GM12878 (cell line): ENCODE measurements at regions not wholly inside any gene's neighbourhood (a gene's known extent, or its start where the extent isn't known, plus 50 kb on each side); places are given as distances from the start of the nearest gene placed in this dataset.

ENCODE experiments used
- ATAC-seq: fragments of 200-7000 bp; cut with Tn5 transposase; 3 replicates; pipeline ENCODE4 v1.9.1; 2020; ENCODE audit warnings: mild to moderate bottlenecking, moderate library complexity
- BruUV-seq: library from RNA; stranded (reverse); fragments of 400-500 nt; replicated peaks from 2 replicates; lab custom pipeline; 2021; lab: Mats Ljungman, UMichigan
- CTCF ChIA-PET: fragments of 300-600 bp; sonication (Branson Sonifier 250); formaldehyde crosslinking; extraction: SDS; loops from one replicate; lab custom pipeline; 2021; ENCODE audit warnings: inconsistent platforms; lab: Yijun Ruan, JAX
- POLR2A ChIA-PET: fragments of 350-600 bp; formaldehyde crosslinking; extraction: SDS; loops from one replicate; lab custom pipeline; 2021; ENCODE audit warnings: inconsistent platforms; lab: Charles Lee
- RAD21 ChIA-PET: fragments of 300-600 bp; sonication (Branson Sonifier 250); formaldehyde crosslinking; loops from one replicate; lab custom pipeline; 2023; ENCODE audit warnings: antibody characterized with exemption; ENCODE audit not compliant: unreplicated experiment; lab: Charles Lee
- SMC1A ChIA-PET: fragments of 300-600 bp; sonication (Branson Sonifier 250); formaldehyde crosslinking; loops from one replicate; lab custom pipeline; 2023; ENCODE audit not compliant: unreplicated experiment, uncharacterized antibody; lab: Charles Lee
- DNase-seq: peaks from one replicate; pipeline ENCODE4 v3.0.0-alpha.2; 2011; ENCODE audit warnings: low read depth, low spot score
- FAIRE-seq: peaks from 3 replicates; lab custom pipeline; 2011; peaks lifted over from hg19 to GRCh38; lab: Jason Lieb, UNC
- H2AFZ ChIP-seq: 2 replicates; pipeline ENCODE4 v1.6.0; 2011; ENCODE audit warnings: low read depth, low read length, control low read depth; ENCODE audit not compliant: control insufficient read depth
- H3K27ac ChIP-seq: 2 replicates; pipeline ENCODE4 v1.5.1; 2011; ENCODE audit warnings: control low read depth; ENCODE audit not compliant: control insufficient read depth, insufficient read depth
- H3K27me3 ChIP-seq, 2 experiments: replicated peaks in 1 of 2; 2 replicates each; pipeline versions ENCODE4 v1.6.0 to v1.6.1; 2011; ENCODE audit warnings: low read length in 1 of 2; ENCODE audit not compliant: control insufficient read depth in 2 of 2, insufficient read depth in 2 of 2
- H3K36me3 ChIP-seq, 2 experiments: 2 replicates each; pipeline ENCODE4 v1.5.1; 2011; ENCODE audit warnings: low read length in 1 of 2; ENCODE audit not compliant: control insufficient read depth in 2 of 2, insufficient read depth in 2 of 2
- H3K4me1 ChIP-seq: 2 replicates; pipeline ENCODE4 v1.6.1; 2011; ENCODE audit warnings: mild to moderate bottlenecking, low read length, moderate library complexity, mixed read lengths; ENCODE audit not compliant: control insufficient read depth, insufficient read depth
- H3K4me2 ChIP-seq: 2 replicates; pipeline ENCODE4 v1.6.0; 2011; ENCODE audit warnings: control low read depth; ENCODE audit not compliant: control insufficient read depth, insufficient read depth
- H3K4me3 ChIP-seq: fragments of 200-600 bp; sonication (generic); 2 replicates; pipeline ENCODE4 v1.5.1; 2016
- H3K79me2 ChIP-seq: 2 replicates; pipeline ENCODE4 v1.6.0; 2011; ENCODE audit warnings: low read length; ENCODE audit not compliant: control insufficient read depth, insufficient read depth
- H3K9ac ChIP-seq: 2 replicates; pipeline ENCODE4 v1.8.0; 2011; ENCODE audit warnings: low read length, control low read depth, mixed read lengths; ENCODE audit not compliant: control insufficient read depth, insufficient read depth
- H3K9me3 ChIP-seq: replicated peaks from 3 replicates; pipeline ENCODE4 v1.5.1; 2011; ENCODE audit warnings: mild to moderate bottlenecking, low read length; ENCODE audit not compliant: control insufficient read depth, insufficient read depth
- H4K20me1 ChIP-seq: 2 replicates; pipeline ENCODE4 v1.6.0; 2011; ENCODE audit not compliant: control insufficient read depth, insufficient read depth
- E2F8 ChIP-seq: fragments of 450-650 bp; IDR thresholded peaks from 2 replicates; pipeline ENCODE4 v1.6.1; 2018; ENCODE audit warnings: mild to moderate bottlenecking, low read depth, moderate library complexity; ENCODE audit not compliant: partially characterized antibody
- IKZF1 ChIP-seq: fragments of 450-650 bp; conservative IDR thresholded peaks from 2 replicates; pipeline ENCODE4 v1.6.1; 2017; ENCODE audit warnings: antibody characterized with exemption, mild to moderate bottlenecking
- SP1 ChIP-seq: IDR thresholded peaks from one replicate; pipeline ENCODE4 v1.6.1; 2011; ENCODE audit warnings: low read depth, low read length
- TCF12 ChIP-seq: IDR thresholded peaks from 2 replicates; pipeline ENCODE4 v1.6.1; 2011; ENCODE audit warnings: low read depth, mild to moderate bottlenecking, low read length
- ZNF24 ChIP-seq: fragments of 450-650 bp; IDR thresholded peaks from 2 replicates; pipeline ENCODE4 v1.6.1; 2017; ENCODE audit warnings: antibody characterized with exemption, mild to moderate bottlenecking
- ZNF384 ChIP-seq: IDR thresholded peaks from 2 replicates; pipeline ENCODE4 v1.6.1; 2012; ENCODE audit warnings: low read depth, mild to moderate bottlenecking, low read length, improper control_type of control experiment, borderline replicate concordance
- WGBS: methylation state at CpG from one replicate; pipeline ENCODE4 v1.1.6; 2016; ENCODE audit warnings: low lambda C conversion rate; ENCODE audit not compliant: insufficient replicate concordance, insufficient coverage; ENCODE audit errors: missing lambda C conversion rate; 5-methylcytosine and 5-hydroxymethylcytosine counted together
- in situ Hi-C: fragments of 300-500 bp; cut with MboI; formaldehyde crosslinking; loops from 9 replicates; pipeline ENCODE4 v1.14.3; 2018; ENCODE audit warnings: mixed read lengths
- intact Hi-C: fragments of 100-400 bp; cut with micrococcal nuclease; formaldehyde crosslinking; loops from one replicate; pipeline ENCODE4 v1.14.2; 2022; ENCODE audit not compliant: unreplicated experiment

- no TSS peak for BruUV-seq
- H3K79me2 ChIP-seq = no peaks in the 10 kb centered on the region
- no peak overlapping the region for H3K9ac ChIP-seq
- FAIRE-seq = no peak
- POLR2A ChIA-PET = interaction anchor here (1.6 to 1.8 kb wide), 2 partner anchors 13 to 39 kb away, joined by 4 to 5 read pairs; no protein-coding TSS in a partner anchor
- H3K4me2 ChIP-seq = no peak overlapping the region
- CTCF ChIA-PET = interaction anchor here (0.6 to 1.6 kb wide), 4 partner anchors 9 to 278 kb away, joined by 4 to 6 read pairs (median 4); no protein-coding TSS in a partner anchor
- no peaks in the 10 kb centered on the region for H3K27me3 ChIP-seq
- SMC1A ChIA-PET = interaction anchor here (1.0 to 2.7 kb wide), 13 partner anchors 9 to 278 kb away, joined by 3 to 12 read pairs (median 4); no protein-coding TSS in a partner anchor
- no peak for TF ChIP-seq SP1
- TF ChIP-seq ZNF384 = no peak
- no peak for TF ChIP-seq IKZF1
- TF ChIP-seq TCF12 = no peak
- no peak for TF ChIP-seq ZNF24
- no peak for TF ChIP-seq E2F8
- TF ChIP-seq, all 136 proteins: peak for 0
- in situ Hi-C loops = no loop called here
- Histone ChIP-seq H3K36me3 (no peaks in the 10 kb centered on the region), H4K20me1 (no peaks in the 10 kb centered on the region), H2AFZ (no peak overlapping the region), H3K4me1 (no peaks in the 10 kb centered on the region), H3K9me3 (peaks cover 1% of the 10 kb centered on the region; the same call in 1 of the 3 replicates), H3K4me3 (no peak overlapping the region), H3K27ac (no peak overlapping the region)
- RAD21 ChIA-PET = interaction anchor here (0.7 to 3.3 kb wide), 5 partner anchors 9 to 278 kb away, joined by 3 to 11 read pairs (median 3); no protein-coding TSS in a partner anchor
- intact Hi-C loops = no loop called here
- WGBS = 81% methylated on average over 2 of the region's 2 CpGs
- ATAC-seq (no peak), DNase-seq (no peak)
These were observed 163.8 kb upstream of the TAB2 start for GRCh38 chr6:149153693-149154092.
